ENCODE measurements at regions not wholly inside any gene's neighbourhood (a gene's known extent, or its start where the extent isn't known, plus 50 kb on each side); places are given as distances from the start of the nearest gene placed in this dataset.

DNA sequence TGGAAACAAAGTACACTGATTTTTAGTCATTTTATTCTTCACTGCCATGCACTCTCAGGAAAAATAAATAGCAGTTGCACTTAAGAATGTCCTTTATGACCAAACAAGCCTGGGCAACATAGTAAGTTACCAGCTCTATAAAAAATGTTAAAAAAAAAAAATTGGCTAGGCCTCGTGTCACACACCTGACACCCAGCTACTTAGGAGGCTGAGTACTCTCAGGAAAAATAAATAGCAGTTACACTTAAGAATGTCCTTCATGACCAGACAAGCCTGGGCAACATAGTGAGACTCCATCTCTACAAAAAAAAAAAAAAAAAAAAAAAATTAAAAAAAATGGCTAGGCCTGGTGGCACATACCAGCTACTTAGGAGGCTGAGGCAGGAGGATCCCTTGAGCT lies 304.6 kb downstream of the SLCO4C1 start:
- Histone ChIP-seq H3K9me2 (replicated peaks; ENCODE audit: insufficient read depth, low read length) (no peaks in the 10 kb centered on the region), H3F3A (ENCODE audit: insufficient read depth, low read length) (no peaks in the 10 kb centered on the region), H3K36me3 (replicated peaks; ENCODE audit: insufficient read depth, low read length) (no peaks in the 10 kb centered on the region), H3K9me3 (replicated peaks; ENCODE audit: insufficient read depth, low read length) (no peaks in the 10 kb centered on the region), H4K20me1 (ENCODE audit: insufficient read depth, low read length) (no peaks in the 10 kb centered on the region), H3K27ac (ENCODE audit: low read length) (no peak overlapping the region), H3K79me2 (ENCODE audit: low read length) (no peaks in the 10 kb centered on the region), H3K9ac (ENCODE audit: low read length) (no peak overlapping the region), H3K4me3 (ENCODE audit: low read length) (no peak overlapping the region), H3K4me2 (ENCODE audit: low read depth, low read length) (no peak overlapping the region), H3K27me3 (replicated peaks; ENCODE audit: insufficient read depth, low read length) (no peaks in the 10 kb centered on the region), H2AFZ (ENCODE audit: low read length) (no peak overlapping the region), H3K4me1 (ENCODE audit: low read length) (no peaks in the 10 kb centered on the region)
- DNase-seq: no peak
- TF ChIP-seq EZH2phosphoT487 (IDR thresholded peaks at IDR 0.05; ENCODE audit: low read length): no peak
- TF ChIP-seq EZH2 (optimal IDR thresholded peaks at IDR 0.05; ENCODE audit: low read depth, low read length): no peak

DNA sequence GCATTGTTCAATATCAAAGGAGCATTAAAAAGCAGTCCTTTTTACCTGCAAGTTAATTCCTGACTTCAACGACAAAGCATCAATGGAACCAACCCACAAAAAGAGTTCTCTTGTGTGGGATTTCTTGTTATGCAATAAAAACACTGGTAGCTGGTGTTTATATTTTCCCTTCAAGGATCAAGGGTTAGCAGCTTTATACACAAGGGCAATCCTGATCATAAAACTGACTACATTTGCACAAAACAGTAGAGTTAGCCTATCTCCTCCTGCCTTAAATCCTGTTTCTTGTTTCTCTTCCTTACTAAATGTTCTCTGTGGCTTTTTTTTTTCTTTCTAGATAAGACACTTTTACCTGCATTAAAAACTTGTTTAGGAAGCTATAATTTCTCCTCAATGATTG lies 306.4 kb downstream of the SLCO4C1 start:
- Histone ChIP-seq H3K9ac (ENCODE audit: low read length) (no peak overlapping the region), H3K27me3 (replicated peaks; ENCODE audit: insufficient read depth, low read length) (no peaks in the 10 kb centered on the region), H3K4me1 (ENCODE audit: low read length) (no peaks in the 10 kb centered on the region), H3K79me2 (ENCODE audit: low read length) (no peaks in the 10 kb centered on the region), H2AFZ (ENCODE audit: low read length) (no peak overlapping the region), H3K36me3 (replicated peaks; ENCODE audit: insufficient read depth, low read length) (no peaks in the 10 kb centered on the region), H3F3A (ENCODE audit: insufficient read depth, low read length) (no peaks in the 10 kb centered on the region), H3K9me2 (replicated peaks; ENCODE audit: insufficient read depth, low read length) (no peaks in the 10 kb centered on the region), H3K4me2 (ENCODE audit: low read depth, low read length) (no peak overlapping the region), H3K9me3 (replicated peaks; ENCODE audit: insufficient read depth, low read length) (no peaks in the 10 kb centered on the region), H4K20me1 (ENCODE audit: insufficient read depth, low read length) (no peaks in the 10 kb centered on the region), H3K4me3 (ENCODE audit: low read length) (no peak overlapping the region), H3K27ac (ENCODE audit: low read length) (no peak overlapping the region)
- TF ChIP-seq EZH2 (optimal IDR thresholded peaks at IDR 0.05; ENCODE audit: low read depth, low read length) (no peak), CTCF (IDR thresholded peaks at IDR 0.05; ENCODE audit: low read length) (no peak), EZH2phosphoT487 (IDR thresholded peaks at IDR 0.05; ENCODE audit: low read length) (no peak)
- DNase-seq: no peak

GRCh38 chr5:101977729-101978345 lies 318.2 kb downstream of the SLCO4C1 start:
- peak; percentile 71 for DNase-seq

More at GRCh38 chr5:101977729-101978345, 318.2 kb downstream of the SLCO4C1 start:
- no peaks in the 10 kb centered on the region for H3K79me2 ChIP-seq (ENCODE audit: low read length)
- no peaks in the 10 kb centered on the region for H3F3A ChIP-seq (ENCODE audit: insufficient read depth, low read length)
- H3K9me3 ChIP-seq (replicated peaks; ENCODE audit: insufficient read depth, low read length): no peaks in the 10 kb centered on the region
- H4K20me1 ChIP-seq (ENCODE audit: insufficient read depth, low read length): no peaks in the 10 kb centered on the region
- H3K27me3 ChIP-seq (replicated peaks; ENCODE audit: insufficient read depth, low read length): no peaks in the 10 kb centered on the region
- no peak overlapping the region for H3K9ac ChIP-seq (ENCODE audit: low read length)
- peak; percentile 70 for TF ChIP-seq CTCF (IDR thresholded peaks at IDR 0.05; ENCODE audit: low read length)
- no peak for TF ChIP-seq EZH2phosphoT487 (IDR thresholded peaks at IDR 0.05; ENCODE audit: low read length)
- no peak for TF ChIP-seq EZH2 (optimal IDR thresholded peaks at IDR 0.05; ENCODE audit: low read depth, low read length)
- no peaks in the 10 kb centered on the region for H3K9me2 ChIP-seq (replicated peaks; ENCODE audit: insufficient read depth, low read length)
- no peaks in the 10 kb centered on the region for H3K36me3 ChIP-seq (replicated peaks; ENCODE audit: insufficient read depth, low read length)
- no peak overlapping the region for H3K4me2 ChIP-seq (ENCODE audit: low read depth, low read length)
- no peak overlapping the region for H2AFZ ChIP-seq (ENCODE audit: low read length)
- H3K4me1 ChIP-seq (ENCODE audit: low read length): no peaks in the 10 kb centered on the region
- H3K27ac ChIP-seq (ENCODE audit: low read length): no peak overlapping the region
- H3K4me3 ChIP-seq (ENCODE audit: low read length): no peak overlapping the region
